ENCODE measurements at regions not wholly inside any gene's neighbourhood (a gene's known extent, or its start where the extent isn't known, plus 50 kb on each side); places are given as distances from the start of the nearest gene placed in this dataset.
"Not testable (repeated sequence)": the region's sequence is repeated elsewhere in the genome, so short reads cannot be mapped to it uniquely, and the experiment has no call there.

DNA sequence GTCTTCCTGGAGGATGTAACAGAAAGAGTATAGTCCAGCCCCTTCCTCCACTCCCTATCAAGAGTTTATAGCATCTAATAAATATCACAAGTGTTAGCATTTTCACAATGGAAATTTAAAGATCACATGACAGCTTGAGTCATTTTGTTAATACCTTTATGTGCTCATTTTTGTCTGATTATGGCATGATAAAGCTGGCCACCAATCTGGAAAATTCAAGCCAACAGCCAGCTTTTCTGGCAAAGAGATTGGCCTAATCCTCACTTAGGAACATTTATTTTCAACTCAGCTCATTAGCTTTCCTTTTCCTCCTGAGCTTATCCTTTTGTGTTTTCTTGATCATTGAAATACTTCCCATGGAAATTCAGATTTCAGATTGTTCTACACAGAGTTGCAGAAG lies 262.9 kb upstream of the RBMS1 start:
- in situ Hi-C loops (cut with HindIII; ENCODE audit: low pct_ligation_motif_present, low sequenced_read_pairs): no loop called here
- no peaks in the 10 kb centered on the region for H3K27me3 ChIP-seq (replicated peaks)
- TF ChIP-seq, protein P1, sequence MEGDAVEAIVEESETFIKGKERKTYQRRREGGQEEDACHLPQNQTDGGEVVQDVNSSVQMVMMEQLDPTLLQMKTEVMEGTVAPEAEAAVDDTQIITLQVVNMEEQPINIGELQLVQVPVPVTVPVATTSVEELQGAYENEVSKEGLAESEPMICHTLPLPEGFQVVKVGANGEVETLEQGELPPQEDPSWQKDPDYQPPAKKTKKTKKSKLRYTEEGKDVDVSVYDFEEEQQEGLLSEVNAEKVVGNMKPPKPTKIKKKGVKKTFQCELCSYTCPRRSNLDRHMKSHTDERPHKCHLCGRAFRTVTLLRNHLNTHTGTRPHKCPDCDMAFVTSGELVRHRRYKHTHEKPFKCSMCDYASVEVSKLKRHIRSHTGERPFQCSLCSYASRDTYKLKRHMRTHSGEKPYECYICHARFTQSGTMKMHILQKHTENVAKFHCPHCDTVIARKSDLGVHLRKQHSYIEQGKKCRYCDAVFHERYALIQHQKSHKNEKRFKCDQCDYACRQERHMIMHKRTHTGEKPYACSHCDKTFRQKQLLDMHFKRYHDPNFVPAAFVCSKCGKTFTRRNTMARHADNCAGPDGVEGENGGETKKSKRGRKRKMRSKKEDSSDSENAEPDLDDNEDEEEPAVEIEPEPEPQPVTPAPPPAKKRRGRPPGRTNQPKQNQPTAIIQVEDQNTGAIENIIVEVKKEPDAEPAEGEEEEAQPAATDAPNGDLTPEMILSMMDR (IDR thresholded peaks at IDR 0.05; ENCODE audit: low read depth, low read length, missing control alignments): no peak
- no peak overlapping the region for H3K4me3 ChIP-seq (ENCODE audit: low read depth, low read length)
- H3K36me3 ChIP-seq (replicated peaks): no peaks in the 10 kb centered on the region
- H3K27ac ChIP-seq: no peak overlapping the region
- DNase-seq: no peak

DNA sequence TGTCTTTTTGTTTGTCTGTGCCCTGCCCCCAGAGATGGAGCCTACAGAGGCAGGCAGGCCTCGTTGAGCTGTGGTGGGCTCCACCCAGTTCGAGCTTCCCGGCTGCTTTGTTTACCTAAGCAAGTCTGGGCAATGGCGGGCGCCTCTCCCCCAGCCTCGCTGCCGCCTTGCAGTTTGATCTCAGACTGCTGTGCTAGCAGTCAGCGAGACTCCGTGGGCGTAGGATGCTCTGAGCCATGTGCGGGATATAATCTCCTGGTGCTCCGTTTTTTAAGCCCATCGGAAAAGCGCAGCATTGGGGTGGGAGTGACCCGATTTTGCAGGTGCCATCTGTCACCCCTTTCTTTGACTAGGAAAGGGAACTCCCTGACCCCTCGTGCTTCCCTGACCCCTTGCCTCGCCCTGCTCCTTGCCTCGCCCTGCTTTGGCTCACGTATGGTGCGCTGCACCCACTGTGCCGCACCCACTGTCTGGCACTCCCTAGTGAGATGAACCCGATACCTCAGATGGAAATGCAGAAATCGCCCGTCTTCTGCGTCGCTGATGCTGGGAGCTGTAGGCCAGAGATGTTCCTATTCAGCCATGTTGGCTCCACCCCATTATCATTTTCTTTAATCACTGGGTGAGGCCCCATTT lies 269.0 kb upstream of the RBMS1 start:
- in situ Hi-C loops (cut with HindIII; ENCODE audit: low pct_ligation_motif_present, low sequenced_read_pairs); H3K27ac ChIP-seq; H3K36me3 ChIP-seq (replicated peaks); H3K4me3 ChIP-seq (ENCODE audit: low read depth, low read length); H3K27me3 ChIP-seq (replicated peaks); DNase-seq: not testable (repeated sequence)

DNA sequence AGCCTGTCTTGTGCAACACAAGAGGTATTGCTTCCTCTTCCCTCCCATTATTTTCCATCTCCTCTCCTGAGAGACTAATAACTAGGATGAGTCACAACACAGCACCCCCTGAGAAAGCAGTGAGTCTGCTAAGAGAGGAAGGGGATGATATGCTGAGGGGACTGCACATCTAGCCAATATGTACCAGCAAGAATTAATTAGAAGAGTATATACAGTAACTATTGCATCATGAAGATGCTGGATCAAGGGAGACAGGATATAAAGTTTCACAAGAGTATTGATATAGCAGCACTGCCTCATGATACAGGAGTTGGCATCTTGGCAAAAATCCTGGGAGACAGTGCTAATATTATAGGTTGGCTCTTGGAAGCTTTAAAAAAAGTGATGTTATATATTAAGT lies 289.9 kb upstream of the RBMS1 start:
- Histone ChIP-seq H3K27me3 (replicated peaks) (no peaks in the 10 kb centered on the region), H3K27ac (no peak overlapping the region), H3K4me3 (ENCODE audit: low read depth, low read length) (no peak overlapping the region), H3K36me3 (replicated peaks) (no peaks in the 10 kb centered on the region)
- DNase-seq: no peak
- in situ Hi-C loops (cut with HindIII; ENCODE audit: low pct_ligation_motif_present, low sequenced_read_pairs): no loop called here
- TF ChIP-seq, protein P1 (IDR thresholded peaks at IDR 0.05; ENCODE audit: low read depth, low read length, missing control alignments): no peak

- H3K27me3 ChIP-seq (replicated peaks): no peaks in the 10 kb centered on the region
- H3K36me3 ChIP-seq (replicated peaks): no peaks in the 10 kb centered on the region
- DNase-seq: no peak
- TF ChIP-seq, protein P1 (IDR thresholded peaks at IDR 0.05; ENCODE audit: low read depth, low read length, missing control alignments): no peak
- H3K4me3 ChIP-seq (ENCODE audit: low read depth, low read length): no peak overlapping the region
- in situ Hi-C loops (cut with HindIII; ENCODE audit: low pct_ligation_motif_present, low sequenced_read_pairs): no loop called here
- H3K27ac ChIP-seq: no peak overlapping the region
These were observed 290.4 kb upstream of the RBMS1 start for GRCh38 chr2:160784034-160784433.

- Histone ChIP-seq H3K27ac (no peak overlapping the region), H3K27me3 (replicated peaks) (no peaks in the 10 kb centered on the region), H3K36me3 (replicated peaks) (no peaks in the 10 kb centered on the region), H3K4me3 (ENCODE audit: low read depth, low read length) (no peak overlapping the region)
- TF ChIP-seq, protein P1 (IDR thresholded peaks at IDR 0.05; ENCODE audit: low read depth, low read length, missing control alignments): no peak
- no peak for DNase-seq
- in situ Hi-C loops (cut with HindIII; ENCODE audit: low pct_ligation_motif_present, low sequenced_read_pairs): no loop called here
These were observed 297.1 kb upstream of the RBMS1 start for GRCh38 chr2:160790738-160791137.

GRCh38 chr2:160791884-160792283 lies 298.3 kb upstream of the RBMS1 start:
- H3K4me3 ChIP-seq (ENCODE audit: low read depth, low read length): no peak overlapping the region
- H3K27me3 ChIP-seq (replicated peaks): no peaks in the 10 kb centered on the region
- DNase-seq: no peak
- H3K27ac ChIP-seq: no peak overlapping the region
- no peaks in the 10 kb centered on the region for H3K36me3 ChIP-seq (replicated peaks)
- TF ChIP-seq, protein P1 (IDR thresholded peaks at IDR 0.05; ENCODE audit: low read depth, low read length, missing control alignments): no peak
- in situ Hi-C loops (cut with HindIII; ENCODE audit: low pct_ligation_motif_present, low sequenced_read_pairs): no loop called here
